Activated CD4-positive, alpha-beta memory T cell treated with anti-CD3 and anti-CD28 coated beads, Interleukin-2, amount 10 ng/mL, durations not matched to agents 7 days and 5 days (primary cell): ENCODE measurements at regions not wholly inside any gene's neighbourhood (a gene's known extent, or its start where the extent isn't known, plus 50 kb on each side); places are given as distances from the start of the nearest gene placed in this dataset.

Source experiments
- CTCF ChIA-PET: fragments of 350-600 bp; sonication (Branson Sonifier 250); formaldehyde crosslinking; loops from one replicate; lab custom pipeline; 2021; ENCODE audit warnings: antibody characterized with exemption, inconsistent platforms; lab: Charles Lee
- POLR2A ChIA-PET: fragments of 350-600 bp; sonication (Branson Sonifier 250); formaldehyde crosslinking; loops from one replicate; lab custom pipeline; 2021; ENCODE audit warnings: antibody characterized with exemption; lab: Charles Lee
- DNase-seq: peaks from one replicate; pipeline ENCODE4 v3.0.0-alpha.2; 2020
- H3K27ac Mint-ChIP-seq: one replicate; pipeline ENCODE4 v1.8.0; 2021; ENCODE audit warnings: mild to moderate bottlenecking, mixed read lengths
- H3K27me3 Mint-ChIP-seq: one replicate; pipeline ENCODE4 v1.8.0; 2021; ENCODE audit warnings: mixed read lengths
- H3K36me3 Mint-ChIP-seq: one replicate; pipeline ENCODE4 v1.8.0; 2021; ENCODE audit warnings: low read depth, mixed read lengths
- H3K4me1 Mint-ChIP-seq: one replicate; pipeline ENCODE4 v1.8.0; 2021; ENCODE audit warnings: mixed read lengths
- H3K4me3 Mint-ChIP-seq: one replicate; pipeline ENCODE4 v1.8.0; 2021; ENCODE audit warnings: mild to moderate bottlenecking, mixed read lengths
- H3K9me3 Mint-ChIP-seq: one replicate; pipeline ENCODE4 v1.8.0; 2021; ENCODE audit warnings: mixed read lengths

DNA sequence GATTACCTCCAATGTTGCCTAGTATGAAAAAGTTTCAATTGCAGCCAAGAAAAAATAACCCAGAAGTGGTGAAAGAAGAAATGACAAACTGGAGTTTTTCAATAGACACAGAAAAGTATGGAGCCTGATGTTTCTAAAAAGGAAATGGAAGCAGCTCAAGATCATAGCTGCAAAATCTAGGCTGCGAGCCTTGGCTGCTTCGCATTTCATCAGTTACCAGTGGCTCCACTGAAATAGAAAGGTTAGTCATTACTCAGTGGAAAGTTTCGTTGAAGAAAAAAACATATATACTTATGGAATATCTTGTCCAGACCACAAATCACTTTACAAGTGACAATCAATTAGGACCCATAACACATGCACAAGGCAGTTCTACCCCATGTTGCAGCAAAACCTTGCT lies 206.8 kb upstream of the SOX9 start:
- H3K9me3 Mint-ChIP-seq = no peaks in the 10 kb centered on the region
- ChIA-PET POLR2A (no interaction called here), CTCF (no interaction called here)
- DNase-seq = no peak
- H3K27ac Mint-ChIP-seq = no peak overlapping the region
- H3K4me3 Mint-ChIP-seq = no peak overlapping the region
- no peaks in the 10 kb centered on the region for H3K27me3 Mint-ChIP-seq
- H3K36me3 Mint-ChIP-seq = no peaks in the 10 kb centered on the region
- no peaks in the 10 kb centered on the region for H3K4me1 Mint-ChIP-seq

GRCh38 chr17:71914812-71915211 lies 206.0 kb upstream of the SOX9 start:
- Mint-ChIP-seq H3K27ac (no peak overlapping the region), H3K4me1 (no peaks in the 10 kb centered on the region), H3K4me3 (no peak overlapping the region), H3K9me3 (no peaks in the 10 kb centered on the region), H3K36me3 (no peaks in the 10 kb centered on the region), H3K27me3 (no peaks in the 10 kb centered on the region)
- no peak for DNase-seq
- POLR2A ChIA-PET = no interaction called here
- CTCF ChIA-PET = no interaction called here

GRCh38 chr17:71917715-71918114 lies 203.1 kb upstream of the SOX9 start:
- DNase-seq = no peak
- ChIA-PET CTCF (no interaction called here), POLR2A (no interaction called here)
- H3K4me3 Mint-ChIP-seq = no peak overlapping the region
- H3K9me3 Mint-ChIP-seq = no peaks in the 10 kb centered on the region
- no peaks in the 10 kb centered on the region for H3K27me3 Mint-ChIP-seq
- H3K4me1 Mint-ChIP-seq = peaks cover 13% of the 10 kb centered on the region
- no peaks in the 10 kb centered on the region for H3K36me3 Mint-ChIP-seq
- no peak overlapping the region for H3K27ac Mint-ChIP-seq

GRCh38 chr17:71919186-71919585 lies 201.6 kb upstream of the SOX9 start:
- Mint-ChIP-seq H3K9me3 (no peaks in the 10 kb centered on the region), H3K4me1 (peaks cover 13% of the 10 kb centered on the region), H3K27me3 (no peaks in the 10 kb centered on the region), H3K36me3 (no peaks in the 10 kb centered on the region), H3K4me3 (no peak overlapping the region), H3K27ac (no peak overlapping the region)
- POLR2A ChIA-PET = no interaction called here
- CTCF ChIA-PET = no interaction called here
- no peak for DNase-seq

- ChIA-PET POLR2A (no interaction called here), CTCF (no interaction called here)
- no peaks in the 10 kb centered on the region for H3K36me3 Mint-ChIP-seq
- no peaks in the 10 kb centered on the region for H3K27me3 Mint-ChIP-seq
- H3K27ac Mint-ChIP-seq = no peak overlapping the region
- H3K4me3 Mint-ChIP-seq = no peak overlapping the region
- DNase-seq = no peak
- peaks cover 13% of the 10 kb centered on the region for H3K4me1 Mint-ChIP-seq
- H3K9me3 Mint-ChIP-seq = no peaks in the 10 kb centered on the region
These were observed 200.9 kb upstream of the SOX9 start for GRCh38 chr17:71919896-71920295.

DNA sequence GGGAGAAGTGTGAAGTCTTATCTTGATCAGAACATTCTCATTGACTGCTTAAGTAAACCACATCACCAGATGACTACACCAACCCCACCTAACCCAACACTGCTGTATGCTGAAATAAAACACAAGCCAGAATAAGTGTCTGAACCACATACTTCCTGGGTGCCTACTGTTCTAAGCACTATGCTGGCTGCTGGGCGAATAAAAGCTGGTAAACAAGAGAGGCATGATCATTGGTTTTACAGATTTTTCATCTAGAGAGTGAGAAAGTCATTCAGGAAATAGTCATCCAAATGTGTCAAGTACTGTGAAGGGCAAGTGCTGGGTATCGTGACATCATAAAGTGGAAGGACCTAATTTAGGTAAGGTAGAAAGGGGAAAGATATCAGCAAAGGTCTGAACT lies 199.0 kb upstream of the SOX9 start:
- H3K4me1 Mint-ChIP-seq = peaks cover 13% of the 10 kb centered on the region
- no peaks in the 10 kb centered on the region for H3K9me3 Mint-ChIP-seq
- H3K27me3 Mint-ChIP-seq = no peaks in the 10 kb centered on the region
- CTCF ChIA-PET = no interaction called here
- H3K36me3 Mint-ChIP-seq = no peaks in the 10 kb centered on the region
- no peak overlapping the region for H3K4me3 Mint-ChIP-seq
- DNase-seq = no peak
- peak overlapping the region; percentile 22 for H3K27ac Mint-ChIP-seq
- POLR2A ChIA-PET = no interaction called here

GRCh38 chr17:71922439-71922838 lies 198.4 kb upstream of the SOX9 start:
- ChIA-PET POLR2A (no interaction called here), CTCF (no interaction called here)
- Mint-ChIP-seq H3K4me3 (no peak overlapping the region), H3K27ac (no peak overlapping the region), H3K27me3 (no peaks in the 10 kb centered on the region), H3K4me1 (peaks cover 13% of the 10 kb centered on the region), H3K36me3 (no peaks in the 10 kb centered on the region), H3K9me3 (no peaks in the 10 kb centered on the region)
- DNase-seq = no peak

DNA sequence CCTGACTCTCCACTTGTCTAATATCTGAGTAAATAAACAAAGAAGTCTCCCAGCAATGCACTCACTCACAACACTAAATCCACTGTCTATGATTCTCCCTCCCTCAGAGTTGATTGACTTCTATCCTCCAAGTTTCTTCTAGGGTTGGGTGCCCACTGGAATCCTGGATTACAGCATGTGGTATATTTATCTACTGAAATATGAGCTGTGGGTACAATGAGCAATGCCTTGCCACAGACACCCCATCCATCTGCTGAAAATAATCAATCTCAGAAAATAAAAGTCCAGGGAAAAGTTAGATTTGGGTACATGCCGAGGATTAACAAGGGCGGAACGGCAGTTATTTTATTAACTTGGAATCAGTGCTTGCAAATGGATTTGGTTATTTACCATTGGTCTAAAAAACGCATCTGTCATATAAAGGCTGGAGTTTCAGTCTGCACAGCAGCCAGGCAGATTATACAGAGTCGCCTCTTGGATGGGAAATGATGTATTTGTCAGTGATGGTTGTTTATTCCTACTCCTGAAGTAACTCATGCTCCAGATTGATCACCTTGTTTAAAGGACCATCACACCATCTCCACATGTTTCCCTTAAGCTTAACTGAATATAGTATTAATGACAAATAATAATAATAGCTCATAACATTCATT lies 193.9 kb upstream of the SOX9 start:
- Mint-ChIP-seq H3K27ac (no peak overlapping the region), H3K27me3 (no peaks in the 10 kb centered on the region), H3K36me3 (no peaks in the 10 kb centered on the region), H3K4me1 (peaks cover 5% of the 10 kb centered on the region), H3K4me3 (no peak overlapping the region), H3K9me3 (peaks cover 3% of the 10 kb centered on the region)
- POLR2A ChIA-PET = no interaction called here
- DNase-seq = no peak
- CTCF ChIA-PET = no interaction called here

DNA sequence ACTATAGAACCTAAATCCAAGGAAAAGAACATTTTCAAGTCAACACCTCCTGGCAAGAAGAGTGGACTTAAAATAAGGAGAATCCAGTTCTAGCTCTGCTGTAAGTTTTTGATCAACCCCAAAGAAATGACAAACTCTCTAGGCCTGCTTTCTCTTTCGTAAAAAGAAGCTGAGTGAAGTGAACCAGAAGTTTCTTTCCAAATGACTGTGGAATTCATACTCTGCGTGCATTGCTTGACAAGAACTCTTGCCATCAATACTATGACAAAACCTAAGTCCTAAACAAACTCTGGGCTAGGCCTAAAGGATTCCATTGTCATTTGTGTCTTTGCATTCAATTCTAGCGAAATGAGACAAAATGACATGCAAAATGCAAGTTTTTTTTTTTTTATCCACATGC lies 187.5 kb upstream of the SOX9 start:
- Mint-ChIP-seq H3K4me1 (no peaks in the 10 kb centered on the region), H3K4me3 (no peak overlapping the region), H3K27me3 (no peaks in the 10 kb centered on the region), H3K27ac (no peak overlapping the region), H3K36me3 (no peaks in the 10 kb centered on the region), H3K9me3 (peaks cover 3% of the 10 kb centered on the region)
- ChIA-PET POLR2A (no interaction called here), CTCF (no interaction called here)
- no peak for DNase-seq

GRCh38 chr17:71934520-71934919 lies 186.3 kb upstream of the SOX9 start:
- no peak overlapping the region for H3K4me3 Mint-ChIP-seq
- no peaks in the 10 kb centered on the region for H3K27me3 Mint-ChIP-seq
- DNase-seq = no peak
- H3K4me1 Mint-ChIP-seq = no peaks in the 10 kb centered on the region
- ChIA-PET POLR2A (no interaction called here), CTCF (no interaction called here)
- H3K36me3 Mint-ChIP-seq = no peaks in the 10 kb centered on the region
- H3K27ac Mint-ChIP-seq = no peak overlapping the region
- peaks cover 9% of the 10 kb centered on the region for H3K9me3 Mint-ChIP-seq

DNA sequence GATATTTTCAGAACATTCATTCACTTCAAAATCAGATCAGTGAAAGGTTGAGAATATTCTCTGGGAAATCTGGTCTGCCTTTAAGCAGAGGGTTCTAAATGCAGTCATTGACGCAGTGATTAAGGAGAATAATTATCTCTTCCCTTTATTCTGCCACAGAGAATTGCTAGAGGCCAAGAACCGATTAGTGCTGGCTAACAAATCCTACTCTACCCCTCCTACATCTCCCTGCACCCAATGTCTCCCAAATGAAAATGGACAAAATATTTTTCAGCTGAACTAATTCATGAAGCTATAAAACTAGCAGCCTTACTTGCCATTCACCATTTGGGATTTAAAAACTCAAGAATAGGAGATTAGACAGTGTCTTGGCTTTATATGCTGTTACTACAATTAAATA lies 185.5 kb upstream of the SOX9 start:
- no peak for DNase-seq
- H3K9me3 Mint-ChIP-seq = peaks cover 9% of the 10 kb centered on the region
- H3K4me1 Mint-ChIP-seq = no peaks in the 10 kb centered on the region
- no peak overlapping the region for H3K4me3 Mint-ChIP-seq
- ChIA-PET CTCF (no interaction called here), POLR2A (no interaction called here)
- no peaks in the 10 kb centered on the region for H3K36me3 Mint-ChIP-seq
- no peaks in the 10 kb centered on the region for H3K27me3 Mint-ChIP-seq
- no peak overlapping the region for H3K27ac Mint-ChIP-seq

DNA sequence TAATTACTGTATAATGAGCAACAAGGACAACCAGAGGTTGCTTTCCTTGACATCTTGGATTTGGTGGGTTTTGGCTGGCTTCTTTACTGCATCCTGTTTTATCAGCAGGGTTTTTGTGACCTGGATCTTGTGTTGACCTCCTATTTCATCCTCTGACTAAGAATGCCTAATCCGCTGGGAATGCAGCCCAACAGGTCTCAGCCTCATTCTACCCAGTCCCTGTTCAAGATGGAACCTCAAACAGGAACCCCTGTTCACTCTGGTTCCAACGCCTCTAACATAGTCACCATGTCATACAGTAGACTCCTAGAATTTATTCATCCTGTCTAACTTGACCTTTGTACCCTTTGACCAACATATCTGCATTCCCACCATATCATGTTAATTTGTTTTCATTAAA lies 183.8 kb upstream of the SOX9 start:
- no peak overlapping the region for H3K27ac Mint-ChIP-seq
- H3K9me3 Mint-ChIP-seq = peaks cover 6% of the 10 kb centered on the region
- H3K4me3 Mint-ChIP-seq = no peak overlapping the region
- H3K27me3 Mint-ChIP-seq = no peaks in the 10 kb centered on the region
- CTCF ChIA-PET = no interaction called here
- no peaks in the 10 kb centered on the region for H3K4me1 Mint-ChIP-seq
- no peak for DNase-seq
- POLR2A ChIA-PET = no interaction called here
- no peaks in the 10 kb centered on the region for H3K36me3 Mint-ChIP-seq

DNA sequence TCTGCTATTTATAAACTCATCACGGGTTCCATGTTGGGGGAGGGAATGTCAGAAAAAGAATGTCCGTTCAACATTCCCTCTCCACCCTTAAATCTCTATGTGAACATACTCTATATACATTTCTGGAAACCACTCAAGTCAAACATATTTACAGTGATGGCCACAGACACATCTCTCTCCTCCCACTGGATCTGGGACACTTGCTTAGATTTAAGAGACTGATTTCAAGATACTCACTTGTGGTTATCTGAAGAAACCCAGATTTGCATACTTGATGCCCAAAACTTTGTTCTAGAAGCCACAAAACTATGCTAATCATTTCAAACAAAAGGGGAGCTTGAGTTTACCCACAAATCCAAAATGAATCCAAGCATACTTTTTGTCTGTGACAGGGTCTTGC lies 182.9 kb upstream of the SOX9 start:
- Mint-ChIP-seq H3K9me3 (peaks cover 6% of the 10 kb centered on the region), H3K4me1 (no peaks in the 10 kb centered on the region), H3K4me3 (no peak overlapping the region), H3K27ac (no peak overlapping the region), H3K36me3 (no peaks in the 10 kb centered on the region), H3K27me3 (no peaks in the 10 kb centered on the region)
- ChIA-PET CTCF (no interaction called here), POLR2A (no interaction called here)
- DNase-seq = no peak

DNA sequence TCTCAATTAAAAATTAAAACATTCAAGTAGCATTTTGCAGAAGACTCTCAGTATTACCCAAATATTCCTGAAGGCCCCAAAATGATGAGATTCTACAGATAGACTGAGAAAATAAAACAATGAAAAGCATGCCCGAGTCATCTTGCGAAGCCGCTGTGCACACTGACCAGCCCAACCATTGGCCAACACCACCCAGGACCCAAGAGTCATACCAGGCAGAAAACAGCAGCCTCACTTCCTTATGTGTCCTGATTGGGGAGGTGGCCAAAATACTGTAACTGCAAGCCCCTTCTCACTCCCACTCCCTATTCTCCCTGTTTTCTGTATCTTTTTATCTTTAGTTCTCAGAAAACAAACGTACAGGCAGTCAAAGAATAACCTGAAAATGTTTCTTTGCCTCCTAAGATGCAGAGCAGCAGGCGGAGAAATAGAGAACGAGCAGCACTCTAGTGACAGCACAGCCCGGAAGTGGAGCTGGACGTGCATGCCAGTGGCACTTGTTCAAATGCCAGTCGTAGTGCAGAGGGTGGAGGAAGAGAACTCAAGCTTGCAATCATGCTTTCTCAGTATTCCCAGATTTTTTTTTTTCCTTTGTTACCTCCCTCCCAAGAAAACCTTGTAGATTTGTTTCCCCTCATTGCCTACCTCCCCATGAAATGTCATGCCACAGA lies 182.3 kb upstream of the SOX9 start:
- no peak overlapping the region for H3K27ac Mint-ChIP-seq
- CTCF ChIA-PET = no interaction called here
- DNase-seq = no peak
- H3K4me3 Mint-ChIP-seq = no peak overlapping the region
- no peaks in the 10 kb centered on the region for H3K4me1 Mint-ChIP-seq
- POLR2A ChIA-PET = no interaction called here
- H3K27me3 Mint-ChIP-seq = no peaks in the 10 kb centered on the region
- H3K36me3 Mint-ChIP-seq = no peaks in the 10 kb centered on the region
- peaks cover 7% of the 10 kb centered on the region for H3K9me3 Mint-ChIP-seq
